OCI-LY7 (cell line): ENCODE measurements at regions not wholly inside any gene's neighbourhood (a gene's known extent, or its start where the extent isn't known, plus 50 kb on each side); places are given as distances from the start of the nearest gene placed in this dataset.

Source experiments
- CTCF ChIP-seq: fragments of 200-600 bp; sonication (generic); conservative IDR thresholded peaks from 2 replicates; pipeline ENCODE4 v1.5.1; 2014; ENCODE audit warnings: mild to moderate bottlenecking, antibody characterized with exemption, low read length, moderate library complexity, mixed read lengths
- EZH2phosphoT487 ChIP-seq: fragments of 200-600 bp; sonication (generic); IDR thresholded peaks from 2 replicates; pipeline ENCODE4 v1.6.1; 2018; ENCODE audit warnings: low read depth, borderline replicate concordance, mild to moderate bottlenecking, mixed run types, antibody characterized with exemption, low read length, moderate library complexity, mixed read lengths

- TF ChIP-seq CTCF (no peak), EZH2phosphoT487 (no peak)
Observed at GRCh38 chr1:232278925-232279324, 351.0 kb downstream of the SIPA1L2 start.
